GM18505 (cell line): ENCODE measurements at regions not wholly inside any gene's neighbourhood (a gene's known extent, or its start where the extent isn't known, plus 50 kb on each side); places are given as distances from the start of the nearest gene placed in this dataset.
"Not testable (repeated sequence)": the region's sequence is repeated elsewhere in the genome, so short reads cannot be mapped to it uniquely, and the experiment has no call there.

Source experiments
- ATAC-seq: cut with Tn5 transposase; IDR thresholded peaks from one replicate; pipeline ENCODE4 v1.9.1; 2021; ENCODE audit not compliant: unreplicated experiment
- POLR2A ChIP-seq: IDR thresholded peaks from 4 replicates; pipeline ENCODE4 v1.6.1; 2011; ENCODE audit warnings: borderline replicate concordance; ENCODE audit not compliant: insufficient read depth, insufficient read length; ENCODE audit errors: extremely low read depth

- no peak for TF ChIP-seq POLR2A
- ATAC-seq: no peak
These were observed 452.7 kb downstream of the STK39 start for GRCh38 chr2:167794554-167795255.

DNA sequence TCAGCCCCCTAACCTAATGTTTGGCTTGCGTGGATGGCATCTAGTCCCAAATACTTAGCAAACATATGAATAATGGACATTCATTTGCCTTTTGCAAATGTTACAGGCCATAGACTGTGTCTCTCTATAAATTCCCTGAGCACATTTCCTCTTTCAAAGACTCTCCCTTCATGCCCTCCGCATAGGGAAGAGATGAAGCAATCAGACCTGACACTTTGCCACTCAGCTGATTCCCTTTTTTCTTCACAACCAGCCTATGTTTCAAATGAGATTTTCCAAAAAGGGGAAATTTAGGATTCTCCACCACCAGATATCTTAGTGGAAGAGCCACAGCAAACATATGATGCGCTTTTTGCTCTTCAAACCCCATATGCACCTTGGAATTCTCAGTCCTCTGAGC, 453.7 kb downstream of the STK39 start:
- ATAC-seq: no peak
- TF ChIP-seq POLR2A: no peak

DNA sequence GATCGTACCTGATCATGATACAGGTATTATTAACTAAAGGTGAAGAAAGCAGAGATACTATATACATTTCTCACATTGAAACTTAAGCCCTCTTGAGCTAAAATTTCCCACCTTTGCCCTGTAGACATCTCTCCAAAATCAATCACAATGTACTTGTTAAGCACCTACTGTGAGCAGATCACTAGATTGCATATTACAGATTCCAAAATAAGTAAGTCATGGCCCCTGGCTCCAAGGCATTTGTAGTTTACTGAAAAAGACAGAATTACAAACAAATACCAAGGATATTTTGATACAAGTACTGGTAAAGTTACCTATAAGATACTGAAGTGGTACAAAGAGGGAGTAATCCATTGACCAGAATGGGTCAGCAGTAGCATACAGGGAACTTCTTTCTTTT, 455.3 kb downstream of the STK39 start:
- no peak for TF ChIP-seq POLR2A
- ATAC-seq: no peak

DNA sequence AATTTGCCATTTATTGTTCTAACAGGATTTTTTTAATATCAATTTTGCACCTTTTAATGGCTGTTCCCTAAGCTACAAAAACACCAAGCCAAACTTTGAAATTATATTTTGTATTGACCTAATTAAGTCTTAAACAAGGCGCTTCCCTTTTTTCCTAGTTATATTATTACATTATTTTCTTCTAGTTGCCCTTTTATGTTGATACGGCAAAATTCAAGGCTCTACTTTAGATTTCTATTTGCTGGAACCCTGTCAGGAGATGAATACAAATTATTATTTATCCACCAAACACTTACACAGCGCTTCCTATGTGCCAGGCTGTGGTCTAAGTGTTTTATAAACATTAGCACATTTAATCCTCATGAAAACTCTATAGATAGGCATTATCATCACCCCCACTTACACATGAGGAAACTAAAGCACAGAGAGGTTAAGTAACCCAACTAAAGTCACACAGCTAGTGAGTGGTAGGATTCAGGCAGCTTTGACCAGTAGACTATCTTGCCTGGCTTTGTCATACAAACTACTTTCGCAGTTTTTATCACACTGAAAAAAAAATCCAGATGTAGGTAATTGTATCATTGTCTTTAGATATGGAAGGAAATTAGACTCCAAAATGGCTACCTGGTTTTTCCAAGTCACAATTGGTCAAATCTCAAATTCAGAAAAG, 456.5 kb downstream of the STK39 start:
- no peak for TF ChIP-seq POLR2A
- no peak for ATAC-seq

GRCh38 chr2:167790189-167790588, 457.2 kb downstream of the STK39 start:
- no peak for TF ChIP-seq POLR2A
- no peak for ATAC-seq

GRCh38 chr2:167787562-167787961, 459.8 kb downstream of the STK39 start:
- no peak for TF ChIP-seq POLR2A
- ATAC-seq: no peak

- ATAC-seq: no peak
- TF ChIP-seq POLR2A: no peak
These were observed 460.4 kb downstream of the STK39 start for GRCh38 chr2:167787021-167787420.

DNA sequence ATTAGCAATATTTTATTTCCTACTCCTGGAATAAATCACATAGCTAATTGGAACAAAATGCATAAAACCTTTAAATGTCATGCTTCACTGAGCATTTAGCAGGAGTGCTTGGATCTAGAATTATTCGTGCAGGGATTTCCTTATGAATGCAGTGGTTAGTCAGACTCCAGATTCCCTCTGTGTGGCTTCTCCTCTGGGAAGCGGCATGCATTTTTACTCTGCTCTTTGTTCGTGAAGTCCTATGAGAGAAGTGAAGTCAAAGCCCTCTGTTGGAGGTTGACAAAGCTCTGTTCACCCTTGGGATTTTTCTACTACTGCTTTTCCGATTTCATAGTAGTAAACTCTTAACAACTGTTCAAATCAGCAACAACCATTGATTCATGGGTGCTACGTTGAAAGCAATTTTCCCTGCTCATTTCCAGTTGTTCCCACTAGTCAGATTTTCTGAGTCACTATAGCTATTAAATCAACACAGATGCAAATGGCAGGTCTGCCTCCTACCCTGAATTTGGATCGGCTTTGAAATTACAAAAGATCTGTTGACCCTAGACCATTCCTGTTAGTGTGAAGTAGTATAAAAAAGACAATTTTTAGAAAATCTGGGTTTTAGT, 461.7 kb downstream of the STK39 start:
- TF ChIP-seq POLR2A: no peak
- no peak for ATAC-seq

- no peak for TF ChIP-seq POLR2A
- ATAC-seq: no peak
These were observed 463.3 kb downstream of the STK39 start for GRCh38 chr2:167784084-167784425.

- ATAC-seq: no peak
- TF ChIP-seq POLR2A: no peak
These were observed 463.9 kb downstream of the STK39 start for GRCh38 chr2:167783261-167784083.

DNA sequence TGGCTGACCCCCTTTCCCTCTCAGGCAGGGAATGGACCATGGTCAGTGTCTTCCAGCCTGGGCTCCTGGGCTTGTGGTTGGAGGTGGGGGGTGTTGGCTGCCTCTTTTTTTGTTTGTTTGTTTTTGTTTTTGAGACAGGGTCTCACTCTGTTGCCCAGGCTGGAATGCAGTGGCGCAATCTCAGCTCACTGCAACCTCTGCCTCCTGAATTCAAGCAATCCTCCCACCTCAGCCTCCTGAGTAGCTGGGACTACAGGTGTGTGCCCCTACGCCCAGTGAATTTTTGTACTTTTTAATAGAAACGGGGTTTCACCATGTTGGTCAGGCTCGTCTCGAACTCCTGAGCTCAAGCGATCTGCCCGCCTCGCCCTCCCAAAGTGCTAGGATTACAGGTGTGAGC, 465.8 kb downstream of the STK39 start:
- not testable (repeated sequence) for ATAC-seq

DNA sequence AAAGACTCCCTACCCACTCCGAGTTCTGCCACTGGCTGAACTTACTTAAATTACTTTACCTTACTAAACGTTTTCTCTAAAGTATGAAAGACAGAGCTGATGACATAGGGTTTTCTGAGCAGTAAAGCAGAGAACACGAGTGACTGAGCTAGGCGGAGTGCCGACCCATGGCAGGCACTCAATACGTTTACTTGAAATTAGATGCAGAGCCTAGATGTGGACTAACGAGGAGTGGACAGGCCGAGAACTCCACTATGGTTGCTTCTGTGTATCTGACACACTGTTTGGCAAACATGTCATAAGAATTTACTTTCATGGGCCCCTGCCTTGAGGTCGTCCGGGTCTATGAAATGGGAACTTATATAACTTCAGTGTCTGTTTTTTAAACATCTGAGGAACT, 471.0 kb downstream of the STK39 start:
- no peak for ATAC-seq
- TF ChIP-seq POLR2A: no peak

DNA sequence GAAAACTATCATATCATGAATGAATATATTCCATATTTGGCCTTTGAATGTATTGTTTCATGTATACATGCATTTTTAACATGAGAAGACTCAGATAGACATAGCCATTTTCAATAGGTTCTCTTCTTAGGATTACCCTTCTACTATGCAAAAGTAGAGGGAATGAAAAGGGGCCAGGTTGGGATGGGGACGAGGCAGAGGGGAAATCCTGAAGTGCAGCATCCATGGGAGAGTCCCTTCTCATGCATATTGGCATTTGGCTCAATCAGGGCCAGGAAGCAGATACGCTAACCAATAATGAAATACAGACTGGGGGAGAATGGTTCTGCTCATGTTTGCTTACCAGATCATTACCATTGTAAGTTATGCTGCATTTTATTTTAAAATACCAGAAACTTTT, 475.8 kb downstream of the STK39 start:
- no peak for ATAC-seq
- no peak for TF ChIP-seq POLR2A

DNA sequence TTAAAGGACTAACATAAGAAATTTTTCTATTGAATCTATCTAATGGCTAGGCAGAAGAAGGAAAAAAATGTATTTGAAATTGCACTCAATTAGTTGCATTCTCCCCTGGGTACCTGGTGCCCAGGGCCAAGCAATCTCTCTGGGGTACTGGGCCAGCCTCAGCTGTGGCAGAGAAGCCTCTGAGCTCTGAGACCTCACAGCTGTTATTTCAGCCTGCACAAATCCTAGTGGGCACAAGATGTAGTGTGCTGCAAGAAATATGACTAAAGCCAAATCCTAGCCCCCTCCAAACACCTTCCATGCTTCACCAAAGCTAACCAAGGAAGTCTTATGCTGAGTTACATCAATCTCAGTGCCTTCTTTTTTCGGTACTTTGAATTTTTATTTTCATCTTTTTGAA, 478.4 kb downstream of the STK39 start:
- TF ChIP-seq POLR2A: no peak
- ATAC-seq: no peak

DNA sequence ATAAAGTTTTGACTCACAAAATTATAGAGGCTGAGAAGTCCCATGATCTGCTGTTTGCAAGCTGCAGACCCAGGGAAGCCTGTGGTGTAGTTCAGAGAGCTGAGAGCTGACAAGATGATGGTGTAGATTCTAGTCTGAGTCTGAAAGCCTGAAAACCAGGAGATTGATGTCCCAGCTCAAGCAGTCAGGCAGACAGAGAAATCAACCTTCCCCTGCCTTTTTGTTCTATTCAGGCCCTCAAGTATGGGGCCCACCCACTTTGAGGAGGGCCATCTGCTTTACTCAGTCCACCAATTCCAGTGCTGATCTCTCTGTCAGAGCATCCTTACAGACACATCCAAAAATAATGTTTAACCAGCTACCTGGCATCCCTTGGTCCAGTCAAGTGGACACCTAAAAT, 479.6 kb downstream of the STK39 start:
- ATAC-seq: no peak
- TF ChIP-seq POLR2A: no peak
